Upper lobe of left lung (tissue), 6 donors: ENCODE measurements at regions not wholly inside any gene's neighbourhood (a gene's known extent, or its start where the extent isn't known, plus 50 kb on each side); places are given as distances from the start of the nearest gene placed in this dataset.
"Not testable (repeated sequence)": the region's sequence is repeated elsewhere in the genome, so short reads cannot be mapped to it uniquely, and the experiment has no call there.

Source experiments
- ATAC-seq, 2 donors: fragments of 200-7000 bp; cut with Tn5 transposase; one replicate each; pipeline ENCODE4 v1.9.1; 2022; ENCODE audit warnings: mild to moderate bottlenecking in 2 of 2, moderate library complexity in 2 of 2; ENCODE audit not compliant: low FRiP score in 2 of 2
- DNase-seq, 2 donors: peaks; one replicate each; pipeline ENCODE4 v3.0.0-alpha.2; 2019 to 2020
- H3K27ac ChIP-seq, 4 donors: fragments of 200-600 bp; sonication (generic); one replicate each; pipeline ENCODE4 v1.5.1; 2016 to 2019
- H3K27me3 ChIP-seq, 4 donors: fragments of 200-600 bp; sonication (generic); one replicate each; pipeline ENCODE4 v1.5.1; 2017 to 2019
- H3K36me3 ChIP-seq, 4 donors: fragments of 200-600 bp; sonication (generic); one replicate each; pipeline ENCODE4 v1.5.1; 2016 to 2019
- H3K4me1 ChIP-seq, 4 donors: fragments of 200-600 bp; sonication (generic); one replicate each; pipeline ENCODE4 v1.5.1; 2018 to 2019
- H3K4me3 ChIP-seq, 4 donors: fragments of 200-600 bp; sonication (generic); one replicate each; pipeline ENCODE4 v1.5.1; 2017 to 2019; ENCODE audit warnings: mild to moderate bottlenecking in 2 of 4, moderate library complexity in 1 of 4
- H3K9me3 ChIP-seq, 4 donors: fragments of 200-600 bp; sonication (generic); one replicate each; pipeline ENCODE4 v1.5.1; 2018 to 2019
- CTCF ChIP-seq, 6 experiments: fragments of 450-650 bp in 4 of 6; fragments of 200-600 bp in 2 of 6; sonication (generic) in 2 of 6; IDR thresholded peaks; one replicate each; pipeline ENCODE4 v1.5.1; 2016 to 2019; ENCODE audit warnings: antibody characterized with exemption in 6 of 6
- EP300 ChIP-seq, 4 donors: sonication (generic); formaldehyde crosslinking; IDR thresholded peaks; one replicate each; pipeline ENCODE4 v1.5.1; 2017; ENCODE audit warnings: antibody characterized with exemption in 4 of 4, control low read depth in 2 of 4
- POLR2A ChIP-seq, 4 donors: fragments of 450-650 bp; IDR thresholded peaks; one replicate each; pipeline ENCODE4 v1.5.1; 2016 to 2017; ENCODE audit warnings: antibody characterized with exemption in 4 of 4, mild to moderate bottlenecking in 2 of 4
- POLR2AphosphoS5 ChIP-seq, 2 donors: sonication (generic); formaldehyde crosslinking; IDR thresholded peaks; one replicate each; pipeline ENCODE4 v1.5.1; 2017; ENCODE audit warnings: antibody characterized with exemption in 2 of 2
- WGBS, 2 donors: methylation state at CpG; one replicate each; pipeline ENCODE4 v1.1.5; 2017 to 2018; 5-methylcytosine and 5-hydroxymethylcytosine counted together
- donor health status: DM: no; HTN: no; CAD: no; lungs with moderate emphysema.
- donor health status: DM: no; HTN: yes; CAD: no; lungs with severe emphysema.

GRCh38 chr12:5272018-5272785 is 159.7 kb upstream of the NTF3 start:
- TF ChIP-seq EP300 (IDR thresholded peaks at IDR 0.05): no peak
- H3K27ac ChIP-seq: no peak overlapping the region
- H3K9me3 ChIP-seq: no peaks in the 10 kb centered on the region
- DNase-seq (no peak), ATAC-seq (no peak)
- no peak overlapping the region for H3K4me3 ChIP-seq
- WGBS, 2 donors: 81 to 91% methylated on average over 6 of the region's 6 CpGs
- no peaks in the 10 kb centered on the region for H3K4me1 ChIP-seq
- H3K36me3 ChIP-seq: no peaks in the 10 kb centered on the region
- H3K27me3 ChIP-seq: no peaks in the 10 kb centered on the region

- H3K9me3 ChIP-seq: no peaks in the 10 kb centered on the region
- ATAC-seq (no peak), DNase-seq (no peak)
- 73 to 77% methylated on average over 8 of the region's 8 CpGs for WGBS, 2 donors
- H3K36me3 ChIP-seq: no peaks in the 10 kb centered on the region
- H3K4me1 ChIP-seq: no peaks in the 10 kb centered on the region
- H3K4me3 ChIP-seq: no peak overlapping the region
- H3K27me3 ChIP-seq: no peaks in the 10 kb centered on the region
- no peak for TF ChIP-seq POLR2A (IDR thresholded peaks at IDR 0.05)
- TF ChIP-seq POLR2AphosphoS5 (IDR thresholded peaks at IDR 0.05): no peak
- no peak for TF ChIP-seq CTCF (IDR thresholded peaks at IDR 0.05)
- TF ChIP-seq EP300 (IDR thresholded peaks at IDR 0.05): no peak
- no peak overlapping the region for H3K27ac ChIP-seq
Measured at GRCh38 chr12:5273709-5274108, 158.2 kb upstream of the NTF3 start.

DNA sequence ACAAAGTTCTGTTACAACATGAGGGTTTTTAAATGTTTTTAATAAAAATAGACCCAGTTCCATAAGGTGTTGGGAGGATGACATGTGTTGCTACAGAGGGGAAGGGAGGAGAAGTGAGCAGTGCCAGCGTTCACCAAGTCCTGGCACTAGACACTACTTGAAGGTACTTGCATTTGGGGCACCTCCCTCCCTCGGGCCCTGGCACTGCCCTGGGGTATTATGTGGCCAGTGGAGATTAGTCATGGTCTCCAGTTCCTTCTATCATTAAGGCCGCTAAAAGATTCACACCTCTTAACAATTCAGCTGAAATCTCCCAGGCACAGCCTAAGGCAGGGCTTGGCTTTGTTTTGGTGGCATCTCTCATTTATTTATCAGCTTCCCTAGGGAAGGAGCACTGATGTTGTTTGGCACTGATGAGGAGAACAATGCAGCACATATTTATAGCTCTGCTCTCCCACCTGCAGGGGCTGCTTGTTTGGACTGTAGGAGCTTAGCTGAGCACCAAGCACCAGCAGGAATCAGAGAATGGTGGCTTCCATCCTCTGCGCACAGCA is 155.5 kb upstream of the NTF3 start:
- no peak for ATAC-seq
- no peak for DNase-seq
- 60 to 61% methylated on average over 4 of the region's 4 CpGs for WGBS, 2 donors
- H3K4me1 ChIP-seq: no peaks in the 10 kb centered on the region
- no peaks in the 10 kb centered on the region for H3K9me3 ChIP-seq
- H3K4me3 ChIP-seq: no peak overlapping the region
- H3K27me3 ChIP-seq: no peaks in the 10 kb centered on the region
- TF ChIP-seq POLR2AphosphoS5 (IDR thresholded peaks at IDR 0.05) (no peak), CTCF (IDR thresholded peaks at IDR 0.05) (no peak), EP300 (IDR thresholded peaks at IDR 0.05) (no peak), POLR2A (IDR thresholded peaks at IDR 0.05) (no peak)
- no peaks in the 10 kb centered on the region for H3K36me3 ChIP-seq
- no peak overlapping the region for H3K27ac ChIP-seq

- Histone ChIP-seq H3K4me3 (no peak overlapping the region), H3K27me3 (no peaks in the 10 kb centered on the region), H3K36me3 (no peaks in the 10 kb centered on the region), H3K27ac (no peak overlapping the region), H3K4me1 (no peaks in the 10 kb centered on the region), H3K9me3 (no peaks in the 10 kb centered on the region)
- no peak for TF ChIP-seq EP300 (IDR thresholded peaks at IDR 0.05)
- TF ChIP-seq POLR2A (IDR thresholded peaks at IDR 0.05): no peak
- TF ChIP-seq POLR2AphosphoS5 (IDR thresholded peaks at IDR 0.05): no peak
- no peak for TF ChIP-seq CTCF (IDR thresholded peaks at IDR 0.05)
- WGBS, 2 donors: 70 to 93% methylated on average over 5 of the region's 5 CpGs
- DNase-seq: no peak
- no peak for ATAC-seq
Measured at GRCh38 chr12:5280086-5280485, 151.8 kb upstream of the NTF3 start.

DNA sequence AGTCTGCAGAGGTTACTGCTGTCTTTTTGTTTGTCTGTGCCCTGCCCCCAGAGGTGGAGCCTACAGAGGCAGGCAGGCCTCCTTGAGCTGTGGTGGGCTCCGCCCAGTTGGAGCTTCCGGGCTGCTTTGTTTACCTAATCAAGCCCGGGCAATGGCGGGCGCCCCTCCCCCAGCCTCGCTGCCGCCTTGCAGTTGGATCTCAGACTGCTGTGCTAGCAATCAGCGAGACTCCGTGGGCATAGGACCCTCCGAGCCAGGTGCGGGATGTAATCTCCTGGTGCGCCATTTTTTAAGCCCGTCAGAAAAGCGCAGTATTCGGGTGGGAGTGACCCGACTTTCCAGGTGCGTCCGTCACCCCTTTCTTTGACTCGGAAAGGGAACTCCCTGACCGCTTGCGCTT is 141.5 kb upstream of the NTF3 start:
- H3K4me3 ChIP-seq, H3K27ac ChIP-seq, ATAC-seq, H3K4me1 ChIP-seq, H3K9me3 ChIP-seq, H3K27me3 ChIP-seq, H3K36me3 ChIP-seq, DNase-seq: not testable (repeated sequence)
- WGBS, 2 donors: 79 to 97% methylated on average over 12 to 19 of the region's 21 CpGs

DNA sequence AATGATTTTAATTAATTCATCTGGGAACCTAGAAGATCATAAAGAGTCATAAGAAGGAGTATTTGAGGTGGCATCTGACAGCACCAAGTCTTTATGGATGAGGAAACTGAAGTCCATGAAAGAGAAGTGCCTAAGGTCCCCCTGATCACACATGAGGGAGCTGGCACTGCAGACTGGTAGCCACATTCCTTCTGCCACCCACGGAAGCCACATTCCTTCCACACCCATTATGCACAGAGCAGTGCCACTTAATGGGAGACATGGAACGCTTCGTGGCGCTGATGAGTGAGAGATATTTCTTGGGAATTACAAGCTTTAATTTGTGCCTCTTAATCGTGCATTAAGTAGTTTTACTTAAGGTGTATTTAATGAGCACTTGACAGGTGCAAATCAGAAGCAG is 139.3 kb upstream of the NTF3 start:
- WGBS, 2 donors: 86 to 90% methylated on average over 5 of the region's 5 CpGs
- no peak overlapping the region for H3K4me3 ChIP-seq
- H3K9me3 ChIP-seq: no peaks in the 10 kb centered on the region
- no peak overlapping the region for H3K27ac ChIP-seq
- H3K27me3 ChIP-seq: no peaks in the 10 kb centered on the region
- H3K4me1 ChIP-seq: no peaks in the 10 kb centered on the region
- H3K36me3 ChIP-seq: no peaks in the 10 kb centered on the region
- no peak for TF ChIP-seq EP300 (IDR thresholded peaks at IDR 0.05)
- no peak for TF ChIP-seq POLR2A (IDR thresholded peaks at IDR 0.05)
- no peak for TF ChIP-seq POLR2AphosphoS5 (IDR thresholded peaks at IDR 0.05)
- no peak for TF ChIP-seq CTCF (IDR thresholded peaks at IDR 0.05)
- no peak for DNase-seq
- no peak for ATAC-seq
